Pancreas (tissue), 10 donors: ENCODE measurements at regions not wholly inside any gene's neighbourhood (a gene's known extent, or its start where the extent isn't known, plus 50 kb on each side); places are given as distances from the start of the nearest gene placed in this dataset.

ENCODE experiments used
- ATAC-seq, 4 donors: fragments of 200-7000 bp; cut with Tn5 transposase; one replicate each; pipeline versions ENCODE4 v1.8.0 to v1.9.1; 2020; ENCODE audit warnings: mild to moderate bottlenecking in 4 of 4, moderate library complexity in 4 of 4
- DNase-seq, 6 donors: peaks; one replicate each; pipeline ENCODE4 v3.0.0-alpha.2; 2020
- FAIRE-seq: peaks from 2 replicates; lab custom pipeline; 2012; peaks lifted over from hg19 to GRCh38; lab: Jason Lieb, UNC
- H3K27ac ChIP-seq, 4 donors: fragments of 200-600 bp; sonication (generic); 1 replicate in 3 of 4; 2 replicates in 1 of 4; pipeline versions ENCODE4 v1.5.0 to v1.8.0; 2020
- H3K27me3 ChIP-seq, 4 donors: fragments of 200-600 bp; one replicate each; pipeline ENCODE4 v1.8.0; 2021
- H3K36me3 ChIP-seq, 3 donors: fragments of 200-600 bp; sonication (generic) in 1 of 3; one replicate each; pipeline versions ENCODE4 v1.5.0 to v1.8.0; 2020 to 2021
- H3K4me1 ChIP-seq, 3 donors: fragments of 200-600 bp; one replicate each; pipeline ENCODE4 v1.8.0; 2021
- H3K4me3 ChIP-seq, 4 donors: fragments of 200-600 bp; sonication (generic) in 2 of 4; one replicate each; pipeline versions ENCODE4 v1.5.0 to v1.8.0; 2020 to 2021
- H3K9me3 ChIP-seq, 4 donors: fragments of 200-600 bp; one replicate each; pipeline ENCODE4 v1.8.0; 2021
- WGBS, 2 donors: extraction: QIAGEN DNeasy Blood & Tissue Kit; methylation state at CpG; one replicate each; pipeline ENCODE4 v1.1.7; 2013; 5-methylcytosine and 5-hydroxymethylcytosine counted together
- intact Hi-C, 3 donors: fragments of 100-400 bp; cut with DNase I; formaldehyde crosslinking; loops; one replicate each; pipeline versions ENCODE4 v1.11.1 to v1.14.2; 2022
- TF ChIP-seq, protein P1 (sequence below), 4 donors: fragments of 200-600 bp; sonication (generic) in 3 of 4; IDR thresholded peaks; one replicate each; pipeline versions ENCODE4 v1.5.0 to v1.8.0; 2021; ENCODE audit warnings: antibody characterized with exemption in 4 of 4
- donor health status: healthy with polysubstance abuse.
- donor health status: DM: no; HTN: no; CAD: no; lungs with moderate emphysema.
- donor health status: DM: no; HTN: no; CAD: no.
- donor health status: control.
- donor health status: control.
- donor health status: Bipolar disorder and iron deficiency.
- donor health status: DM: yes; HTN: yes; CAD: no.
- donor health status: DM: no; HTN: no; CAD: no.
- donor health status: DM: no; HTN: no; CAD: no.
- donor health status: DM: yes; HTN: yes; CAD: no.

- Histone ChIP-seq H3K27ac (no peak overlapping the region), H3K9me3 (no peaks in the 10 kb centered on the region), H3K27me3 (no peaks in the 10 kb centered on the region), H3K36me3 (no peaks in the 10 kb centered on the region), H3K4me3 (no peak overlapping the region), H3K4me1 (no peaks in the 10 kb centered on the region)
- TF ChIP-seq, protein P1, sequence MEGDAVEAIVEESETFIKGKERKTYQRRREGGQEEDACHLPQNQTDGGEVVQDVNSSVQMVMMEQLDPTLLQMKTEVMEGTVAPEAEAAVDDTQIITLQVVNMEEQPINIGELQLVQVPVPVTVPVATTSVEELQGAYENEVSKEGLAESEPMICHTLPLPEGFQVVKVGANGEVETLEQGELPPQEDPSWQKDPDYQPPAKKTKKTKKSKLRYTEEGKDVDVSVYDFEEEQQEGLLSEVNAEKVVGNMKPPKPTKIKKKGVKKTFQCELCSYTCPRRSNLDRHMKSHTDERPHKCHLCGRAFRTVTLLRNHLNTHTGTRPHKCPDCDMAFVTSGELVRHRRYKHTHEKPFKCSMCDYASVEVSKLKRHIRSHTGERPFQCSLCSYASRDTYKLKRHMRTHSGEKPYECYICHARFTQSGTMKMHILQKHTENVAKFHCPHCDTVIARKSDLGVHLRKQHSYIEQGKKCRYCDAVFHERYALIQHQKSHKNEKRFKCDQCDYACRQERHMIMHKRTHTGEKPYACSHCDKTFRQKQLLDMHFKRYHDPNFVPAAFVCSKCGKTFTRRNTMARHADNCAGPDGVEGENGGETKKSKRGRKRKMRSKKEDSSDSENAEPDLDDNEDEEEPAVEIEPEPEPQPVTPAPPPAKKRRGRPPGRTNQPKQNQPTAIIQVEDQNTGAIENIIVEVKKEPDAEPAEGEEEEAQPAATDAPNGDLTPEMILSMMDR (IDR thresholded peaks at IDR 0.05) = no peak
- no peak for DNase-seq
- intact Hi-C loops = no loop called here
- ATAC-seq = peak in 3 of 4 donors; percentile 54 to 86 (median 75)
- FAIRE-seq = no peak
These were observed 196.5 kb upstream of the ZPLD1 start for GRCh38 chr3:102238362-102238761.

GRCh38 chr3:102240720-102241119 lies 194.1 kb upstream of the ZPLD1 start:
- FAIRE-seq = no peak
- Histone ChIP-seq H3K4me1 (no peaks in the 10 kb centered on the region), H3K27ac (no peak overlapping the region), H3K27me3 (no peaks in the 10 kb centered on the region), H3K36me3 (no peaks in the 10 kb centered on the region), H3K4me3 (no peak overlapping the region), H3K9me3 (no peaks in the 10 kb centered on the region)
- TF ChIP-seq, protein P1 (IDR thresholded peaks at IDR 0.05) = no peak
- intact Hi-C loops = no loop called here
- WGBS, 2 donors = 70 to 82% methylated on average over 1 of the region's 1 CpG
- DNase-seq = no peak
- no peak for ATAC-seq

- WGBS, 2 donors = 54 to 65% methylated on average over 2 of the region's 2 CpGs
- peaks cover 0 to 4% (median 0%) of the 10 kb centered on the region in 4 donors for H3K27me3 ChIP-seq
- intact Hi-C loops = no loop called here
- H3K36me3 ChIP-seq = no peaks in the 10 kb centered on the region
- FAIRE-seq (no peak), ATAC-seq (no peak), DNase-seq (no peak)
- no peaks in the 10 kb centered on the region for H3K4me1 ChIP-seq
- no peaks in the 10 kb centered on the region for H3K9me3 ChIP-seq
- no peak overlapping the region for H3K27ac ChIP-seq
- TF ChIP-seq, protein P1 (IDR thresholded peaks at IDR 0.05) = no peak
- H3K4me3 ChIP-seq = no peak overlapping the region
These were observed 185.7 kb upstream of the ZPLD1 start for GRCh38 chr3:102248981-102249705.

DNA sequence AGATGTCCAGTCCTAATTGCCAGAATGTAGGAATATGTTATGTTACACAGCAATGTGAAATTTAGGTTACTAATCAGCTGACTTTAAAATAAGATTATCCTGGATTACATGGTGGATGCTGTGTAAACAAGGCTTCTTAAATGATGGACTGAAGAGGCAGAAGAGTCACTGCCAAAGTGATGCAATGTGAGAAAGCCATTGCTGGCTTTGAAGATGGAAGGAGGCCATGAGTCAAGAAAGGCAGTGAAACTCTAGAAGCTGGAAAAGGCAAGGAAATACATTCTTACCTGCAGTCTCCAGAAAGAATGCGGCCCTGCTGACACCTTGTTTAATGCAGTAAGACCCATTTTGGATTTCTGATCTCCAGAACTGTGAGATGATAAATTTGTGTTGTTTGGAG lies 179.1 kb upstream of the ZPLD1 start:
- no peaks in the 10 kb centered on the region for H3K36me3 ChIP-seq
- intact Hi-C loops = no loop called here

More for the DNA sequence above, 179.1 kb upstream of the ZPLD1 start:
- Histone ChIP-seq H3K4me1 (no peaks in the 10 kb centered on the region), H3K9me3 (no peaks in the 10 kb centered on the region), H3K4me3 (no peak overlapping the region), H3K27me3 (no peaks in the 10 kb centered on the region), H3K27ac (no peak overlapping the region)
- DNase-seq (no peak), FAIRE-seq (no peak), ATAC-seq (no peak)
- TF ChIP-seq, protein P1 (IDR thresholded peaks at IDR 0.05) = no peak
- 93 to 95% methylated on average over 1 of the region's 1 CpG for WGBS, 2 donors
